AG04450 (cell line): ENCODE measurements at regions not wholly inside any gene's neighbourhood (a gene's known extent, or its start where the extent isn't known, plus 50 kb on each side); places are given as distances from the start of the nearest gene placed in this dataset.

Source experiments
- CTCF ChIA-PET: fragments of 300-600, 350-600 bp; formaldehyde crosslinking; extraction: SDS; loops from one replicate; lab custom pipeline; 2022; ENCODE audit warnings: antibody characterized with exemption, inconsistent platforms; lab: Charles Lee
- POLR2A ChIA-PET: fragments of 350-600 bp; formaldehyde crosslinking; extraction: SDS; loops from one replicate; lab custom pipeline; 2021; ENCODE audit warnings: antibody characterized with exemption, inconsistent platforms; lab: Yijun Ruan, JAX
- DNase-seq: peaks from one replicate; pipeline ENCODE4 v3.0.0-alpha.2; 2011; ENCODE audit warnings: low read depth, low spot score
- H3K27ac ChIP-seq: one replicate; pipeline ENCODE4 v1.5.1; 2012; ENCODE audit warnings: low read depth, low read length, control low read depth
- H3K27me3 ChIP-seq: one replicate; pipeline ENCODE4 v1.6.0; 2012; ENCODE audit warnings: low read length; ENCODE audit not compliant: control insufficient read depth, insufficient read depth
- H3K4me3 ChIP-seq: 2 replicates; pipeline ENCODE4 v1.5.1; 2011; ENCODE audit warnings: mild to moderate bottlenecking, low read depth, low read length, control low read depth
- H3K9me3 ChIP-seq: 2 replicates; pipeline ENCODE4 v1.5.1; 2012; ENCODE audit warnings: low read length; ENCODE audit not compliant: control insufficient read depth, insufficient read depth
- CTCF ChIP-seq: IDR thresholded peaks from 2 replicates; pipeline ENCODE4 v1.5.1; 2011; ENCODE audit warnings: low read depth, low read length, control low read depth, inconsistent platforms

DNA sequence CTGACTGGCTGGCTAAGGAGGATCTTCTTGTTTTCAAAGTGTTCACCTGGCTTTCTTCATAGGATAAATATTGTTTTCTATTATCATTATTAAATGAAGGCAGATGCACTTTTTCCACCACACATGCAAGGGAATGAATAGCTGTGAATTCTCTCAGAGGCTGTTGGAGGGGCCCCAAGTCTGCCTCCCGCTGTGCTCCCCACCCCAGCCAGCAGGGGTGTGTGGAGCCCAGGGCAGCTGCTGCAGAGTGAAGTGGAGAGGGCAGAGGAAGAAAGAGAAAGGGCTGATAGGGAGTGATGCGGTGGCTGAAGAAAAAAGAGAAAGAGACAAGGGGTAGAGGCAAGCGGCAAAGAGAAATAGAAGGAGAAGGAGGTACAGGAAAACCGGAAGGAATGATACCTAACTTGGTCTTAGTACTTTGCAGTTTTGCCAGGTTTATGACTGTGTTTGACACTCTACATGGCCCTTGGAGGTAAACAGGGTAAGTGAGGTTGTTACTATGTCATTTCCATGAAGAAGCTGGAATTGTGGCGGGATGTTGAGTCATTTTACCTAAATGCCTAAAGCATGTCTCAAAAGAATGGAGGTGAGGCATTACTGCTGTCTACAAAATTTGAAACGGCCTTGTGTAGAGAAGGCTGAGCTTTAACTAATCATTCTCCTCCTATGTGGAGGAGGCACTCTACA, 145.7 kb upstream of the B3GAT1 start:
- POLR2A ChIA-PET = no interaction called here
- H3K4me3 ChIP-seq = no peak overlapping the region
- CTCF ChIA-PET = no interaction called here
- H3K27ac ChIP-seq = no peak overlapping the region
- no peak for TF ChIP-seq CTCF
- no peak for DNase-seq
- peaks cover 70% of the 10 kb centered on the region for H3K9me3 ChIP-seq
- no peaks in the 10 kb centered on the region for H3K27me3 ChIP-seq

DNA sequence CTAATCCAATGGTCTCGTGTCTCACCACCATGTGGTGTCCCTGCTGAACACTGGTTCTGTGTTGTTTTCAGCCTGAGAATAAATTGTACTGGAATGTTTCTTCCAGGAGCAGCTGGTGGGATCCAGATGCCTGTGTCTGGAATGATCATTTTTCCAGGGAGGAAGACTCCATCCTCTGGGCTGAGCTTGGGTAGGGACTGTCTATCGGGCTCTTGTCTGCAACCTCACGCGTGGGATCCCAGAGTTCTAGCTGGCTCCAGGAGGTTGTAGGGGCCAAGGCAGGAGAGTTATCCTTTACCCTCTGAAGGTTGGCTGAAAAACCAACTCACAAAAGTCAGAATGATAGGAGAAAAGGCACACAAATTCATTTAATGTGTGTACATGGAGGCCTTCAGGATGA, 144.1 kb upstream of the B3GAT1 start:
- no peaks in the 10 kb centered on the region for H3K27me3 ChIP-seq
- POLR2A ChIA-PET = no interaction called here
- no peak for TF ChIP-seq CTCF
- H3K4me3 ChIP-seq = no peak overlapping the region
- DNase-seq = no peak
- CTCF ChIA-PET = no interaction called here
- H3K27ac ChIP-seq = no peak overlapping the region
- H3K9me3 ChIP-seq = peaks cover 56% of the 10 kb centered on the region

DNA sequence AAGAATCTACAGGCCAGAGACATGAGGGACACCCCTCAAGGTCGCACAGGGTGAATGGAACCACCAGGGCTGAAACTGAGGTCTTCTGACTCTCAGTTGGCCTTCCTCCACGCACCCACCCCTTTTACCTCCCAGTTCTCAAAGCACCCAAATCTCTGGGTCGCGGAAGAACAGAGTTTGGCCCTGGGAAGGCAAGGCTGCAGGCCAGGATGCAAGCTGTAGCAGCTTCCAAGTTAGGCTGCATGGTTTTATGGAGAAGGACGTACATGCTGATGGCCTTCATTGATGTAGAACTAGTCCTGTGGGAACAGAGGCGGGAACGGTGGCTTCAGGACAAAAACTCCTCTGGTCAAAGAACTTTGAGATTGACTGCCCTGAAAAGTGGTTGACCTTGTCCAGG, 143.5 kb upstream of the B3GAT1 start:
- Histone ChIP-seq H3K27me3 (no peaks in the 10 kb centered on the region), H3K4me3 (no peak overlapping the region), H3K27ac (no peak overlapping the region), H3K9me3 (peaks cover 50% of the 10 kb centered on the region)
- ChIA-PET CTCF (no interaction called here), POLR2A (no interaction called here)
- TF ChIP-seq CTCF = no peak
- DNase-seq = no peak

DNA sequence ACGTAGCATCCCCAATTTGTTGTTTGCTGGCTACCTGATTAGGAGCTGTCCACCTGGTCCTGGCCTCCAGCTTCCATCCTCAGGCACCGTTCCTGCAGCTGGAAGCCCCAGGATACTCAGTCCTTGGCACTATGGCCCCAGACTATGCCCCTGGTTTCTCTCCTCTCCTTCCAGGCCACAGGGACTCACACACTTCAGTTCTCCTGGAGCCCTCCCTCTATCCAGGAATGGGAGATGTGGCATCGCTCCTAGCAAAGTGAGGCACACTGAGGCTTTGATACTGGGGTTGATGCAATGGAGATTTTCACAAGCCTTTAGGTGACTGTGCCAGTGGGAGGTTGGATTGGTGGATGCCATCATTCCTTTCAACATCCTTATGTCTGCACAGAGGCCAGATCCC, 142.8 kb upstream of the B3GAT1 start:
- Histone ChIP-seq H3K27ac (no peak overlapping the region), H3K9me3 (peaks cover 44% of the 10 kb centered on the region), H3K27me3 (no peaks in the 10 kb centered on the region), H3K4me3 (no peak overlapping the region)
- ChIA-PET POLR2A (no interaction called here), CTCF (no interaction called here)
- no peak for DNase-seq
- TF ChIP-seq CTCF = no peak

GRCh38 chr11:134554106-134554505, 142.1 kb upstream of the B3GAT1 start:
- ChIA-PET CTCF (no interaction called here), POLR2A (no interaction called here)
- Histone ChIP-seq H3K27ac (no peak overlapping the region), H3K4me3 (no peak overlapping the region), H3K27me3 (no peaks in the 10 kb centered on the region), H3K9me3 (peaks cover 38% of the 10 kb centered on the region)
- no peak for TF ChIP-seq CTCF
- no peak for DNase-seq
